Left lung (tissue), 4 donors: ENCODE measurements at regions not wholly inside any gene's neighbourhood (a gene's known extent, or its start where the extent isn't known, plus 50 kb on each side); places are given as distances from the start of the nearest gene placed in this dataset.

Experiments
- ATAC-seq: fragments of 200-7000 bp; cut with Tn5 transposase; one replicate; pipeline ENCODE4 v1.9.1; 2020; ENCODE audit warnings: moderate library complexity
- DNase-seq, 4 donors: peaks; one replicate each; pipeline ENCODE4 v3.0.0-alpha.2; 2013 to 2020
- H3K27ac ChIP-seq, 2 donors: fragments of 200-600 bp; sonication (generic) in 1 of 2; one replicate each; pipeline versions ENCODE4 v1.5.0 to v1.8.0; 2020 to 2021
- H3K27me3 ChIP-seq, 2 donors: fragments of 200-600 bp; sonication (generic) in 1 of 2; one replicate each; pipeline versions ENCODE4 v1.5.0 to v1.8.0; 2020 to 2021
- H3K36me3 ChIP-seq, 2 donors: fragments of 200-600 bp; sonication (generic) in 1 of 2; one replicate each; pipeline versions ENCODE4 v1.5.0 to v1.8.0; 2020 to 2021
- H3K4me1 ChIP-seq, 2 donors: fragments of 200-600 bp; one replicate each; pipeline ENCODE4 v1.8.0; 2021
- H3K4me3 ChIP-seq, 2 donors: fragments of 200-600 bp; sonication (generic) in 1 of 2; one replicate each; pipeline versions ENCODE4 v1.5.0 to v1.8.0; 2020 to 2021; ENCODE audit warnings: mild to moderate bottlenecking in 1 of 2
- H3K9me3 ChIP-seq, 2 donors: fragments of 200-600 bp; sonication (generic) in 1 of 2; one replicate each; pipeline versions ENCODE4 v1.5.0 to v1.8.0; 2020 to 2021
- CTCF ChIP-seq, 2 donors: fragments of 200-600 bp; sonication (generic) in 1 of 2; IDR thresholded peaks; one replicate each; pipeline versions ENCODE4 v1.5.0 to v1.8.0; 2021; ENCODE audit warnings: antibody characterized with exemption in 2 of 2
- intact Hi-C, 2 donors: fragments of 100-400 bp; cut with DNase I; formaldehyde crosslinking; loops; one replicate each; pipeline versions ENCODE4 v1.11.2 to v1.14.2; 2022
- donor health status: DM: no; HTN: yes; CAD: no.
- donor health status: DM: no; HTN: no; CAD: no.

- Histone ChIP-seq H3K4me3 (no peak overlapping the region), H3K27me3 (no peaks in the 10 kb centered on the region), H3K4me1 (no peaks in the 10 kb centered on the region), H3K9me3 (peaks cover 0 to 28% of the 10 kb centered on the region in 2 donors), H3K27ac (no peak overlapping the region), H3K36me3 (no peaks in the 10 kb centered on the region)
- no peak for TF ChIP-seq CTCF (IDR thresholded peaks at IDR 0.05)
- intact Hi-C loops: no loop called here
- no peak for ATAC-seq
- DNase-seq: no peak
Measured at GRCh38 chr5:6125781-6126180, 252.6 kb downstream of the MED10 start.

DNA sequence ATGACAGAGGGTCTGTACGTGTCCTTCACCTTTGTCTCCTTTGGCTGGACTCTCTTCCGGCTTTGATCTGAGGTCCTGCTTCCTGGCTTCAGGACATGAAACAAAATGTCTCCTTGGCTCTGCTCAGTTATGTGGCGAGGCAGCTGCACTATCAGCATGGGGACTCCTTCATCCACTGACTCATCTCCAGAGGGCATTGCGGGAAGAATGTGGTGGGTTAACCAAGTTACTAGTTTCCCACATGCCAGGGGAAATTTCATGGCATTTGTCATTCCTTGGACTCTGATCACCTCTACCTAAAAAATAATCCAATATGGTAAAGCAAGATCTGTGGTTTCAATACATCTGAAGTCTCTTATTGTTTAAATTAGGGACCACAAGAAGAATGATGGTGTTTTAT, 259.7 kb downstream of the MED10 start:
- intact Hi-C loops: no loop called here
- Histone ChIP-seq H3K4me1 (no peaks in the 10 kb centered on the region), H3K27ac (no peak overlapping the region), H3K9me3 (peaks cover 0 to 8% of the 10 kb centered on the region in 2 donors), H3K36me3 (no peaks in the 10 kb centered on the region), H3K27me3 (no peaks in the 10 kb centered on the region), H3K4me3 (no peak overlapping the region)
- ATAC-seq (no peak), DNase-seq (no peak)
- TF ChIP-seq CTCF (IDR thresholded peaks at IDR 0.05): no peak

- ATAC-seq: no peak
- intact Hi-C loops: no loop called here
- Histone ChIP-seq H3K27me3 (no peaks in the 10 kb centered on the region), H3K27ac (no peak overlapping the region), H3K4me3 (no peak overlapping the region), H3K4me1 (no peaks in the 10 kb centered on the region), H3K36me3 (no peaks in the 10 kb centered on the region), H3K9me3 (peaks cover 0 to 2% of the 10 kb centered on the region in 2 donors)
- no peak for DNase-seq
- no peak for TF ChIP-seq CTCF (IDR thresholded peaks at IDR 0.05)
Measured at GRCh38 chr5:6117212-6117611, 261.1 kb downstream of the MED10 start.

- no peak overlapping the region for H3K27ac ChIP-seq
- intact Hi-C loops: no loop called here
- no peaks in the 10 kb centered on the region for H3K9me3 ChIP-seq
- TF ChIP-seq CTCF (IDR thresholded peaks at IDR 0.05): no peak
- DNase-seq (no peak), ATAC-seq (no peak)
- H3K36me3 ChIP-seq: no peaks in the 10 kb centered on the region
- H3K27me3 ChIP-seq: no peaks in the 10 kb centered on the region
- no peaks in the 10 kb centered on the region for H3K4me1 ChIP-seq
- H3K4me3 ChIP-seq: no peak overlapping the region
Measured at GRCh38 chr5:6115852-6116251, 262.5 kb downstream of the MED10 start.

DNA sequence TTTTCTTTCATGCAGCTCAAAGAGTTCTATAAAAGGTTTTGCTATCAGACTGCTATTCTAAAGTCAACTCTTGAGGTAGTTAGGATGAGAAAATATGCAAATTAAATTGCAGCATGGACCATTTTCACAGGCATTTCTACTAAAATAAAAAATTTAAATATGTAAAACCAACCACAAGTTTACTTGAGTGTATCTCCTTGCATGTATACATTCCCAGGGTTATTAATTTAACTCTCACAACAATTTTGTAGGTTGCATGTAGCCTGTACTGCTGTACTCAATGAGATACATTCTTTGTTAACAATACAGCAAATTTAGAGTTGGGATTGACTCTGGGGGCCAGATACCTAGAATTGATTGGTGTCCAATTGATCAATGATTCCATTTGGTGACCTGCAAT, 265.8 kb downstream of the MED10 start:
- ATAC-seq: no peak

More for the DNA sequence above, 265.8 kb downstream of the MED10 start:
- H3K27me3 ChIP-seq: no peaks in the 10 kb centered on the region
- no peak for TF ChIP-seq CTCF (IDR thresholded peaks at IDR 0.05)
- intact Hi-C loops: no loop called here
- no peaks in the 10 kb centered on the region for H3K36me3 ChIP-seq
- H3K4me1 ChIP-seq: no peaks in the 10 kb centered on the region
- no peak overlapping the region for H3K4me3 ChIP-seq
- DNase-seq: no peak
- H3K27ac ChIP-seq: no peak overlapping the region
- H3K9me3 ChIP-seq: no peaks in the 10 kb centered on the region
